B cell (primary cell): ENCODE measurements at regions not wholly inside any gene's neighbourhood (a gene's known extent, or its start where the extent isn't known, plus 50 kb on each side); places are given as distances from the start of the nearest gene placed in this dataset.

Experiments used
- EZH2 ChIP-seq: IDR thresholded peaks from 2 replicates; pipeline ENCODE4 v1.6.1; 2012; ENCODE audit warnings: borderline replicate concordance, low read depth, mild to moderate bottlenecking, moderate library complexity, low read length; ENCODE audit not compliant: insufficient read depth, poor library complexity, severe bottlenecking
- TF ChIP-seq, protein P1 (sequence below): fragments of 200-600 bp; IDR thresholded peaks from one replicate; pipeline ENCODE4 v1.8.0; 2022; ENCODE audit warnings: antibody characterized with exemption, mild to moderate bottlenecking

- TF ChIP-seq, protein P1, sequence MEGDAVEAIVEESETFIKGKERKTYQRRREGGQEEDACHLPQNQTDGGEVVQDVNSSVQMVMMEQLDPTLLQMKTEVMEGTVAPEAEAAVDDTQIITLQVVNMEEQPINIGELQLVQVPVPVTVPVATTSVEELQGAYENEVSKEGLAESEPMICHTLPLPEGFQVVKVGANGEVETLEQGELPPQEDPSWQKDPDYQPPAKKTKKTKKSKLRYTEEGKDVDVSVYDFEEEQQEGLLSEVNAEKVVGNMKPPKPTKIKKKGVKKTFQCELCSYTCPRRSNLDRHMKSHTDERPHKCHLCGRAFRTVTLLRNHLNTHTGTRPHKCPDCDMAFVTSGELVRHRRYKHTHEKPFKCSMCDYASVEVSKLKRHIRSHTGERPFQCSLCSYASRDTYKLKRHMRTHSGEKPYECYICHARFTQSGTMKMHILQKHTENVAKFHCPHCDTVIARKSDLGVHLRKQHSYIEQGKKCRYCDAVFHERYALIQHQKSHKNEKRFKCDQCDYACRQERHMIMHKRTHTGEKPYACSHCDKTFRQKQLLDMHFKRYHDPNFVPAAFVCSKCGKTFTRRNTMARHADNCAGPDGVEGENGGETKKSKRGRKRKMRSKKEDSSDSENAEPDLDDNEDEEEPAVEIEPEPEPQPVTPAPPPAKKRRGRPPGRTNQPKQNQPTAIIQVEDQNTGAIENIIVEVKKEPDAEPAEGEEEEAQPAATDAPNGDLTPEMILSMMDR, result no peak
- TF ChIP-seq EZH2, result no peak
Measured at GRCh38 chr1:188642704-188643103, 1814.0 kb downstream of the PLA2G4A start.
